ENCODE measurements at regions not wholly inside any gene's neighbourhood (a gene's known extent, or its start where the extent isn't known, plus 50 kb on each side); places are given as distances from the start of the nearest gene placed in this dataset.

- TF ChIP-seq CTCF (IDR thresholded peaks at IDR 0.05) (no peak), NFYB (CRISPR knock-in tag; conservative IDR thresholded peaks at IDR 0.05; ENCODE audit: low read depth) (no peak), PREB (CRISPR knock-in tag; IDR thresholded peaks at IDR 0.05; ENCODE audit: borderline replicate concordance) (no peak), SOX15 (CRISPR knock-in tag; IDR thresholded peaks at IDR 0.05) (no peak), E2F1 (CRISPR knock-in tag; IDR thresholded peaks at IDR 0.05) (no peak), KAT7 (CRISPR knock-in tag; IDR thresholded peaks at IDR 0.05; ENCODE audit: borderline replicate concordance) (no peak), IRF1 (CRISPR knock-in tag; IDR thresholded peaks at IDR 0.05) (no peak), STAT6 (CRISPR knock-in tag; conservative IDR thresholded peaks at IDR 0.05; ENCODE audit: low read depth) (no peak), SMAD4 (CRISPR knock-in tag; IDR thresholded peaks at IDR 0.05) (no peak), IRF2 (CRISPR knock-in tag; IDR thresholded peaks at IDR 0.05; ENCODE audit: borderline replicate concordance, low read depth) (no peak), ZNF138 (CRISPR knock-in tag; conservative IDR thresholded peaks at IDR 0.05) (no peak), ETV6 (CRISPR knock-in tag; IDR thresholded peaks at IDR 0.05) (no peak), MAX (CRISPR knock-in tag; IDR thresholded peaks at IDR 0.05) (no peak)
Measured at GRCh38 chr5:96124589-96124988, 162.9 kb upstream of the ELL2 start.
